ENCODE measurements at regions not wholly inside any gene's neighbourhood (a gene's known extent, or its start where the extent isn't known, plus 50 kb on each side); places are given as distances from the start of the nearest gene placed in this dataset.

DNA sequence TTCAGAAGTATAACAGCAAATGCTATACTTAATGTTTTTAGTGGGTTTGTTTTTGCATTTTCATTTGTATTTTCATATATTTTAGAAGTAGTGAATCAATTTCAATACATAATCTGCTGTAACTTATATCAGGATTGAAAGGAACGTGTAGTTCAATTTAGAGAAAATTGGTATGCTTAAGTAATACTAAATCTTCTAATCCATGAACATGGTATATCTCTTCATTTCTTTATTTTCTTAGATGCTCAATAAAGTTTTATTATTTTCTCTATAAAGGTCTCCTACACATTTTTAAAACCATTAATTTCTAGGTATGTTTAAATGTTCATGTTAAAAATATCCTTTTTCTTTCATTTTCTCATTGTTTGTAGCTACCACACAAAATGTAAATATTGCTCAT lies 85.1 kb downstream of the STMND1 start:
- Histone ChIP-seq H3K4me3 (replicated peaks in 1 of 3; ENCODE audit: insufficient read depth in 1 of 3, low read depth in 2 of 3, low read length in 3 of 3) (no peak overlapping the region), H2AFZ (ENCODE audit: low read length) (no peak overlapping the region), H3K4me1 (ENCODE audit: insufficient read depth, low read length) (no peaks in the 10 kb centered on the region), H3K9me3 (ENCODE audit: low read length) (peaks cover 10% of the 10 kb centered on the region; the same call in 1 of the 2 replicates), H3K4me2 (ENCODE audit: low read depth, low read length) (no peak overlapping the region), H4K20me1 (ENCODE audit: insufficient read depth, low read length) (no peaks in the 10 kb centered on the region), H3K36me3 (replicated peaks in 1 of 2; ENCODE audit: control insufficient read depth in 1 of 2, insufficient read depth in 2 of 2, low read length in 2 of 2) (no peaks in the 10 kb centered on the region), H3K27me3 (ENCODE audit: control insufficient read depth in 1 of 2, insufficient read depth in 2 of 2, low read length in 2 of 2) (no peaks in the 10 kb centered on the region), H3K27ac (ENCODE audit: extremely low read length, insufficient read depth, low read length) (no peak overlapping the region), H3K9ac (ENCODE audit: insufficient read depth, low read depth, low read length) (no peak overlapping the region), H3K79me2 (ENCODE audit: insufficient read depth, low read length) (no peaks in the 10 kb centered on the region)
- FAIRE-seq (no peak), DNase-seq (ENCODE audit: low spot score) (no peak), ATAC-seq (no peak)
- BruUV-seq (replicated peaks) = no TSS peak
- 30% methylated on average over 1 of the region's 1 CpG for WGBS (ENCODE audit: low lambda C conversion rate)
- in situ Hi-C loops (cut with HindIII; ENCODE audit: extremely low pct_ligation_motif_present, low pct_unique_long_range_greater_than_20kb) = no loop called here
- POLR2A ChIA-PET = no interaction called here
- TF ChIP-seq SALL2 (CRISPR knock-in tag; IDR thresholded peaks at IDR 0.05) (no peak), SP4 (CRISPR knock-in tag; IDR thresholded peaks at IDR 0.05) (no peak), ZNF224 (CRISPR knock-in tag; IDR thresholded peaks at IDR 0.05) (no peak), PHF21A (CRISPR knock-in tag; IDR thresholded peaks at IDR 0.05) (no peak), ZNF724P (CRISPR knock-in tag; IDR thresholded peaks at IDR 0.05; ENCODE audit: borderline replicate concordance) (no peak), ZFYVE20 (CRISPR knock-in tag; IDR thresholded peaks at IDR 0.05; ENCODE audit: borderline replicate concordance, low read depth) (no peak)
- TF ChIP-seq, protein P1, sequence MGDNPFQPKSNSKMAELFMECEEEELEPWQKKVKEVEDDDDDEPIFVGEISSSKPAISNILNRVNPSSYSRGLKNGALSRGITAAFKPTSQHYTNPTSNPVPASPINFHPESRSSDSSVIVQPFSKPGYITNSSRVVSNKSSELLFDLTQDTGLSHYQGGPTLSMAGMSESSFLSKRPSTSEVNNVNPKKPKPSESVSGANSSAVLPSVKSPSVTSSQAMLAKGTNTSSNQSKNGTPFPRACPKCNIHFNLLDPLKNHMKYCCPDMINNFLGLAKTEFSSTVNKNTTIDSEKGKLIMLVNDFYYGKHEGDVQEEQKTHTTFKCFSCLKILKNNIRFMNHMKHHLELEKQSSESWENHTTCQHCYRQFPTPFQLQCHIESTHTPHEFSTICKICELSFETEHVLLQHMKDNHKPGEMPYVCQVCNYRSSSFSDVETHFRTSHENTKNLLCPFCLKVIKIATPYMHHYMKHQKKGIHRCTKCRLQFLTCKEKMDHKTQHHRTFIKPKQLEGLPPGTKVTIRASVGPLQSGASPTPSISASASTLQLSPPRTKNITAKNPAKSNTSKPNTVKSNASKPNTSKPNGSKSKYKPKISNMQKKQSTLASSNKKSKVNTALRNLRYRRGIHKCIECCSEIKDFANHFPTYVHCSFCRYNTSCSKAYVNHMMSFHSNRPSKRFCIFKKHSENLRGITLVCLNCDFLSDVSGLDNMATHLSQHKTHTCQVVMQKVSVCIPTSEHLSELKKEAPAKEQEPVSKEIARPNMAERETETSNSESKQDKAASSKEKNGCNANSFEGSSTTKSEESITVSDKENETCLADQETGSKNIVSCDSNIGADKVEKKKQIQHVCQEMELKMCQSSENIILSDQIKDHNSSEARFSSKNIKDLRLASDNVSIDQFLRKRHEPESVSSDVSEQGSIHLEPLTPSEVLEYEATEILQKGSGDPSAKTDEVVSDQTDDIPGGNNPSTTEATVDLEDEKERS (CRISPR knock-in tag; IDR thresholded peaks at IDR 0.05) = no peak
- TF ChIP-seq, protein P2, sequence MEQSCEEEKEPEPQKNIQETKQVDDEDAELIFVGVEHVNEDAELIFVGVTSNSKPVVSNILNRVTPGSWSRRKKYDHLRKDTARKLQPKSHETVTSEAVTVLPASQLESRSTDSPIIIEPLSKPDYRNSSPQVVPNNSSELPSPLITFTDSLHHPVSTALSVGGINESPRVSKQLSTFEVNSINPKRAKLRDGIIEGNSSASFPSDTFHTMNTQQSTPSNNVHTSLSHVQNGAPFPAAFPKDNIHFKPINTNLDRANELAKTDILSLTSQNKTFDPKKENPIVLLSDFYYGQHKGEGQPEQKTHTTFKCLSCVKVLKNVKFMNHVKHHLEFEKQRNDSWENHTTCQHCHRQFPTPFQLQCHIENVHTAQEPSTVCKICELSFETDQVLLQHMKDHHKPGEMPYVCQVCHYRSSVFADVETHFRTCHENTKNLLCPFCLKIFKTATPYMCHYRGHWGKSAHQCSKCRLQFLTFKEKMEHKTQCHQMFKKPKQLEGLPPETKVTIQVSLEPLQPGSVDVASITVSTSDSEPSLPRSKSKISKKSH (CRISPR knock-in tag; IDR thresholded peaks at IDR 0.05; ENCODE audit: borderline replicate concordance) = no peak
- intact Hi-C loops (cut with micrococcal nuclease; ENCODE audit: unreplicated experiment) = no loop called here
- CTCF ChIA-PET (ENCODE audit: low intra/inter-chr PET ratio, low total read pairs) = no interaction called here

Data from HepG2 (cell line).